ENCODE measurements at regions not wholly inside any gene's neighbourhood (a gene's known extent, or its start where the extent isn't known, plus 50 kb on each side); places are given as distances from the start of the nearest gene placed in this dataset.

GRCh38 chr1:235025422-235025984 is 103.1 kb downstream of the TOMM20 start:
- DNase-seq, result no peak

DNA sequence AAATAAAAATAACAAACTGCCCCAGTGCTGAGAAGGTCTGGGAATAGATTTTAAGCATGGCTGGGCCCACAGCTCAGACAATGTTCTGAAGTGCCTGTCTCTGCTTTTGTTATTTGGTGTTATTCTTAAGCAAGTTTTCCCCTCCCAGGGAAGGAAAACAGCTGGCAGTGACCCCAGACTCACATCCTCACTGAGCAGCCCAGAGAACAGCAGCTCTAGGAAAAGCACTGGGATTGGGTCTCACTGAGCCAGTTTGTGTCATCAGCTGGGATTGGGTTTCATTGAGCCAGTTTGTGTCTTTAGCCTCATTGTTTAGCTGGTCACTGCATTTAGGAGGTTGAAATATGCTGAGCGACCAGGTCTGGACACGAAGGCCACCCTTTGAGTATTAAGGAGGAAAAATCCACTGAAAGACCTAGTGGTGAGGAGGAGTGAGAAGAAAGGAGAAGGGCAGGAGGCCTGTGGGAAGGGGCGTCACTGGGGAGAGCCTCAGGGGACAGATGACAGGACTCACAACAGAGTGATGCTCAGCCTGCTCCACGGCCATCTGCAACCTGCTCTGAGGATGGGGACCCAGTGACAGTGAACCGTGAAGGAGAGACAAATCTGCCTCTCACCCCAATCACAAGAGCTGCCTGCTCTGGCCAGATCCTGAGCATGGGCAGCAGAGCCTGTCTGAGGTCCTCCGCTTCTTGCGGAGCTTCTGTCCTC is 103.8 kb downstream of the TOMM20 start:
- DNase-seq, result no peak

GRCh38 chr1:235023711-235024439 is 104.8 kb downstream of the TOMM20 start:
- DNase-seq, result no peak

DNA sequence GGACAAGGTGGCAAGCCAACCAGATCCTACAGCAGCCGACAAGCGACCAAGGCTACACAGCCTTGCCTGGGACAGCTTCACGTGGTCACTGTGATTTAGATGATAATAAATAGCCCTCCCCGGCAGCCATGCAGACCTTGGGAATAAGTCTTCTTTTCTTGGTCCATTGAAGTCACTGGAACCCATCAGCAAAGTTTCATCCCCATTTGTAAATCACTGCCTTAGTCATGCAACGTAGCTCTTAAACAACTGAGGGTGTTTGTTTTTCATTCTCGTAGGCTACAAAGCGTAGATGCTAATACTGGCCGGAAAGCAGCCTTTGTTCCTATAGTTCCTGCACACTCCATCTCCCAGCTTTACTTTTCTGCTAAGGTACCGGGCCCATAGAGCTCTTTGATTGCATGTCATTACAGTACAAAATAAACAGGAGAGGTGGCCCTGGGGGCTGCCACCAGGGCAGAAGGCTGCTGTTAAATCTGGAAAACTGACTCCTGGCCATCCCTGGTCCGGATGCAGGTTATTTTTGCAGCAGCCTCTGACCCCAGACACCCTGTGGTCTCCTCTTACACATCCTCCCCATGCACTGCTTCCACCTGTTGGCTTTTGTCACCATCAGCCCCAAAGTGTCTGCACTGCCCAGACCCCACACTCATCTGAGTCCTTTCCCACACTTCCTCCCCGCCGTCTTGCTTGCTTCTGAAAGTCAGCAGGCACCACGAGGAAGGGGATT is 105.5 kb downstream of the TOMM20 start:
- no peak for DNase-seq

- DNase-seq, result no peak
These were observed 106.2 kb downstream of the TOMM20 start for GRCh38 chr1:235022341-235022980.

DNA sequence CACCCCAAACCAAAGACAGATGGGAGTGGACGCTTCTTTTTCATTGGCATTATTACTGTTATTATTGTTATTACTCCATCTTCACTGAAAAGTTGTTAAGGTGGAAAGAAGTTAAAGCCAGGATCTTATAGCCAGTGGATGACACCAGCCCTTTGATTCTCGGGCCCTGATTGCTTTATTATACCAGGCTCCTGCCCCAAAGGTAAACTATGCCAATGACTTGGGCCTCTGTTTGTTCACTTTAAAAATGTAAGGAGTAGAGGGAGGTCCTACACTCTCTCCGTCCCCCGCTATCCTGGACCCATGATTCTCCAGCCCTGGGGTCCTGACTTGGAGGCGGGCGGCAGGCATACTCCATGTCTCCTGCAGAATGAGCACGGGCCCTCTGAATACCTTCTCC is 106.8 kb downstream of the TOMM20 start:
- DNase-seq, result no peak

DNA sequence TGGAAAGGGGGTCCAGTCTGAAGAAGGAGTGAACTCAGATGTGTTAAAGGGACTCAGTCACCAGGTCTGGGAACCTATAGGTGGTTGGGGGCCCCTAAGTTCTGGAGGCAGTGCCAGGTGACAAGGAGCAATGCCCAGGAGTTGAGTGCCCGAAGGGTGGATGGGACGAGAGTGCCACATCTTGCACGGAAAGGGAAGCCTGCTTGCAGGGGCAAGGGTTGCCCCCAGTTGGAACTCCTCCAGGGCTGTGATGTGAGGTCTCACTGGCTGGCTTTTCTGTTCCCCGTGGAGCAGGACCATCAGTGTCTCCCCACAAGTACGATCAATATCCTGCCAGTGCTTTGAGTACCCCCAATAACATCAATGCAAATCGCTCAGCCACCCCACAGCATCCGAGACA is 107.3 kb downstream of the TOMM20 start:
- no peak for DNase-seq

- DNase-seq, result no peak
These were observed 108.7 kb downstream of the TOMM20 start for GRCh38 chr1:235019961-235020360.

GRCh38 chr1:235019471-235019870 is 109.2 kb downstream of the TOMM20 start:
- no peak for DNase-seq

DNA sequence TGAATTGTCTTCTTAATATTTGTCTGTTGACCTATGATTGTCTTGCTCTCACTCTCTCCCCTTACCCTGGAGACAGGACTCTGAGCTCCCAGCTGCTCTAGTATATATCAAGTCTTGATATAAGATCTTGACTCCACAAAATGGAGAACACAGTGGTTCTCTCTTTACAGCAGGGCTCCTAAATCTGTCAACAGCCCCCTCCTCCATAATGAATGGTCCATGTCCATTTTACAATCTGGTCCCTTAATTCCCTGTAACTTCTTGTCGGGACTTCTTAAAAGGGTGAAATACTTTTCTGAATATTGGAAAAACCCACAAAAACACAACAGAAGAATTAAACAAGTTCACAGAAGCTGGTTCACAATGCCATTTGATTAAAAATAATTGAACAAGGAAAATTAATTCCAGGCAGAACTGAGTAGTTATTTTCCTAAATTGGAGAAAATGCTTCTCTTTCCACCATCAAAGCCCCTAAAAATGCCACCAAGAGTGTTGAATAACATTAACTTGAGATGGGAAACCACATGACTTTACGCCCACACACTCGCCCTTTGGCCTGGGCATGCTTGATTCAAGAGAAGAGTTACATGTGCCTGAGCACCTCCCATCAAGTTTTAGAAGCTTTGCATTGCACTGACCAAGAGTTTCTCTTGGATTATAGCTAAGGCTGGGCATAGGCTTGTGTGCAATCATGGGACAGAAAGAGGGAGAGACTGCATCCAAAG is 109.8 kb downstream of the TOMM20 start:
- DNase-seq, result no peak

- no peak for DNase-seq
These were observed 110.5 kb downstream of the TOMM20 start for GRCh38 chr1:235018161-235018560.

GRCh38 chr1:235017719-235018118 is 110.9 kb downstream of the TOMM20 start:
- DNase-seq, result no peak

- no peak for DNase-seq
These were observed 111.4 kb downstream of the TOMM20 start for GRCh38 chr1:235017191-235017590.

- DNase-seq, result no peak
These were observed 113.2 kb downstream of the TOMM20 start for GRCh38 chr1:235015291-235015985.

- no peak for DNase-seq
These were observed 113.9 kb downstream of the TOMM20 start for GRCh38 chr1:235014756-235015155.

DNA sequence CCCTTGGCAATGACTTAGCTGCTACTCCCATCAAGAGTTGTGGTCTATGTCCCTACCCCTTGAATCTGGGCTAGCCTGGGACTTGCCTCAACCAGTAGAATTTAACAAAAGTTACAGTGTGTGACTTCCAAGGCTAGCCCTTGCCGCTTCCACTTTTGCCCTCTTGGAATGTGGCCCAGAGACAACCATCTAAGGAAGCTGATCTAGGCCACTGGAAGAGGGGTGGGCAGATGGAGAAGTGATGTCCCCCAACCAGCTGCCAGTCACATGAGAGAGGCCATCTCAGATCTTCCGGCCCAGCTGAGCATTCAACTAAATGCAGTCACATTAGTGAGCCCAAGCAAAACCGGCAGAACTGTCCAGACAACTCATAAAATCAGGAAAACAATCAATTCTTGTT is 115.1 kb downstream of the TOMM20 start:
- DNase-seq, result no peak

GRCh38 chr1:235012436-235013210 is 116.0 kb downstream of the TOMM20 start:
- DNase-seq, result no peak

DNA sequence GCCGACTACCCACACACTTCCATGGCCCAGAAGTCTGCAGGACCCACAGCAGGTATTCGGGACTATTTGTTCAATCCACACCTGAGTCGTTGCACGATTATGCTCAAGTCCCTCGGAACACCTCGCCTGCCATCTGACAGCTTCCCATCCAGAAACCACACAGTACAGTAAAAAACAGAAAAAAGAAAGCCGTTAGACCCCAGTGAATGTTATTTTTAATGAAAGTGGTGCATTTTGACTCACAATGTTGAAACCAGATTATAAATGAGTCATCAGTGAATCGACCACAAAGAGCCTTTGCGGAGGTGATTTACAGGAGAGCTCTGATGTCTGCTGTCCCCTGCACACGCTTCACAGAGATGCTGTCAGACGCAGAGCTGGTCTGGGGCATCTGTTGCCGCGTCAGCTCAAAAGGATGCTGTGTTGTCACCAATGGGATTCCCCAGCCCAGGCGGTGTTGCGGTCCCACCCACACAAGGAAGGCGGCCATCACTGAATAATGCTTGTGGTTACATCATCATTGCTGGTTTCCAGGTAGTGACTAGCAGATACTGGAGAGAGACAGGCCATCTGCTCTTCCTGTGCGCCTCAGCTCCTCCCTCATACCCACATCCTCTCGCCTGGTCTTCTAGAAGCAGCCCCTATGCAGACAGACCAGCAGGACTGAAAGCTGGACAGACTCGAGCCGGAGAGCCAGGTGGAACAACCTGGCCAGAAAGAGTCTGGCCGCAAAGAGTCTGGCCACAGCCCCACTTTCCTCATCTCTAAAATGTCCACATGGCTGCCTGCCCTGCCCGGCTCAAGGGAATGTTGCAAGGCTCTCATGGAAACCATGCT is 116.8 kb downstream of the TOMM20 start:
- no peak for DNase-seq

DNA sequence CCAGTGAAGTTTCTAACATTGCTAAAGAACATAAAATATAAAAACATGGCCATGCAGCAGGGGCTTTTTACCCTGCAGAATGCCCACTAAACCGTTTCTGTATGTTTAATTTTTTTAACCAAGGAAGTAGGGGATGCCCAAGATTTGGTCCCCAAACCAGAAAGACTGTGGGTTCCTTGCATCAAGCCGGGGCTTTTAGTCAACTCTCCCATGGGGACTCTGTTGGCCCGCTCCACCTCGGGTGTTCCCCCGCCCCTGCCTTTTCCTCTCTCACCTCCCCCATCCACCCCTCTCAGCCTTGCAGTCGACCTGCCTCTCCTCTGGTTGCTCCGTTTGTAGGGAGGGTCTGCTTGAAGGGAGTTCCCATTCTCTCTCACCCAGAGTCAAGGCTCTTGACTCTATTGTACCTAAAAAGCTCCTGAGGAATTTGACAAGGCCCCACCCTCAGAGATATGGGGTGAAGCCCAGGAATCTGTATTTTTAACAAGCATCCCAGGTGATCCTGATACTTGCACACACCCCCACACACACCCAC is 117.5 kb downstream of the TOMM20 start:
- no peak for DNase-seq

All from NCI-H1930 (cell line).